Keratinocyte (primary cell): ENCODE measurements at regions not wholly inside any gene's neighbourhood (a gene's known extent, or its start where the extent isn't known, plus 50 kb on each side); places are given as distances from the start of the nearest gene placed in this dataset.

Source experiments
- DNase-seq: peaks from one replicate; pipeline ENCODE4 v3.0.0-alpha.2; 2011; ENCODE audit warnings: low read depth, missing footprints, low spot score
- FAIRE-seq: peaks from 2 replicates; lab custom pipeline; 2011; peaks lifted over from hg19 to GRCh38; lab: Jason Lieb, UNC
- H2AFZ ChIP-seq: 2 replicates; pipeline ENCODE4 v1.6.0; 2012; ENCODE audit warnings: low read length, control low read depth, inconsistent platforms; ENCODE audit not compliant: control insufficient read depth
- H3K27ac ChIP-seq: 2 replicates; pipeline ENCODE4 v1.5.1; 2011; ENCODE audit warnings: low read length; ENCODE audit not compliant: control insufficient read depth, insufficient read depth
- H3K27me3 ChIP-seq: 3 replicates; pipeline ENCODE4 v1.6.0; 2011; ENCODE audit warnings: low read length; ENCODE audit not compliant: control insufficient read depth, insufficient read depth; ENCODE audit errors: extremely low read depth
- H3K36me3 ChIP-seq, 2 experiments: 2 replicates in 1 of 2; 3 replicates in 1 of 2; pipeline ENCODE4 v1.5.1; 2011; ENCODE audit warnings: low read length in 2 of 2, mild to moderate bottlenecking in 1 of 2; ENCODE audit not compliant: control insufficient read depth in 2 of 2, insufficient read depth in 2 of 2; ENCODE audit errors: extremely low read depth in 1 of 2
- H3K4me1 ChIP-seq: 3 replicates; pipeline ENCODE4 v1.5.1; 2011; ENCODE audit warnings: low read length; ENCODE audit not compliant: control insufficient read depth, insufficient read depth; ENCODE audit errors: extremely low read depth
- H3K4me2 ChIP-seq: 3 replicates; pipeline ENCODE4 v1.6.0; 2011; ENCODE audit warnings: low read depth, low read length; ENCODE audit not compliant: control insufficient read depth, insufficient read depth; ENCODE audit errors: extremely low read depth
- H3K4me3 ChIP-seq, 3 experiments: fragments of 200-600 bp in 1 of 3; sonication (generic) in 1 of 3; 2 replicates in 2 of 3; 3 replicates in 1 of 3; pipeline ENCODE4 v1.5.1; 2011 to 2016; ENCODE audit warnings: low read length in 3 of 3, mild to moderate bottlenecking in 3 of 3, control low read depth in 2 of 3, inconsistent platforms in 1 of 3, low read depth in 1 of 3, mixed read lengths in 1 of 3, mixed run types in 1 of 3, moderate library complexity in 1 of 3; ENCODE audit not compliant: control insufficient read depth in 2 of 3, insufficient read depth in 2 of 3; ENCODE audit errors: extremely low read depth in 1 of 3
- H3K79me2 ChIP-seq: 2 replicates; pipeline ENCODE4 v1.6.0; 2012; ENCODE audit warnings: low read length; ENCODE audit not compliant: control insufficient read depth, insufficient read depth
- H3K9ac ChIP-seq: 3 replicates; pipeline ENCODE4 v1.6.0; 2011; ENCODE audit warnings: low read length; ENCODE audit not compliant: control insufficient read depth, insufficient read depth; ENCODE audit errors: extremely low read depth
- H3K9me1 ChIP-seq: 3 replicates; pipeline ENCODE4 v1.6.0; 2011; ENCODE audit warnings: low read length; ENCODE audit not compliant: control insufficient read depth, insufficient read depth; ENCODE audit errors: extremely low read depth
- H3K9me3 ChIP-seq: 2 replicates; pipeline ENCODE4 v1.5.1; 2012; ENCODE audit warnings: low read depth, low read length; ENCODE audit not compliant: control insufficient read depth
- H4K20me1 ChIP-seq: 3 replicates; pipeline ENCODE4 v1.6.0; 2011; ENCODE audit warnings: low read length; ENCODE audit not compliant: control insufficient read depth, insufficient read depth; ENCODE audit errors: extremely low read depth
- CTCF ChIP-seq, 3 experiments: IDR thresholded peaks in 1 of 3; conservative IDR thresholded peaks in 1 of 3; optimal IDR thresholded peaks in 1 of 3; 2 replicates in 2 of 3; 3 replicates in 1 of 3; pipeline versions ENCODE3 to v1.5.1; 2011; ENCODE audit warnings: low read length in 3 of 3, mild to moderate bottlenecking in 3 of 3, moderate library complexity in 2 of 3, control low read depth in 1 of 3, inconsistent platforms in 1 of 3; ENCODE audit not compliant: insufficient read depth in 2 of 3; ENCODE audit errors: extremely low read depth in 1 of 3
- EZH2 ChIP-seq: IDR thresholded peaks from one replicate; pipeline ENCODE4 v1.6.1; 2012; ENCODE audit warnings: inconsistent platforms, mild to moderate bottlenecking, low read length, moderate library complexity
- dilution Hi-C: fragments of 300-500 bp; cut with MboI; formaldehyde crosslinking; loops from one replicate; pipeline ENCODE4 v1.7.0; 2020; ENCODE audit warnings: low sequenced_read_pairs; ENCODE audit not compliant: extremely low pct_ligation_motif_present

- H3K4me2 ChIP-seq = no peak overlapping the region
- no peak overlapping the region for H3K4me3 ChIP-seq
- no peak overlapping the region for H3K9ac ChIP-seq
- DNase-seq (no peak), FAIRE-seq (no peak)
- H3K27ac ChIP-seq = no peak overlapping the region
- dilution Hi-C loops = no loop called here
- H3K27me3 ChIP-seq = peaks cover 4% of the 10 kb centered on the region
- no peaks in the 10 kb centered on the region for H3K9me3 ChIP-seq
- H3K4me1 ChIP-seq = no peaks in the 10 kb centered on the region
- H3K36me3 ChIP-seq = no peaks in the 10 kb centered on the region
- no peak overlapping the region for H2AFZ ChIP-seq
- H4K20me1 ChIP-seq = no peaks in the 10 kb centered on the region
- no peak for TF ChIP-seq EZH2
- H3K79me2 ChIP-seq = no peaks in the 10 kb centered on the region
- H3K9me1 ChIP-seq = no peaks in the 10 kb centered on the region
Measured at GRCh38 chr5:61217214-61217613, 54.9 kb upstream of the SMIM15 start.

GRCh38 chr5:61228229-61228628, 66.0 kb upstream of the SMIM15 start:
- Histone ChIP-seq H3K36me3 (no peaks in the 10 kb centered on the region), H3K9me3 (no peaks in the 10 kb centered on the region), H3K27ac (no peak overlapping the region), H3K9me1 (no peaks in the 10 kb centered on the region), H3K9ac (no peak overlapping the region), H3K79me2 (no peaks in the 10 kb centered on the region), H3K4me1 (peaks cover 12% of the 10 kb centered on the region), H3K4me3 (no peak overlapping the region), H3K27me3 (no peaks in the 10 kb centered on the region), H2AFZ (no peak overlapping the region), H3K4me2 (peak overlapping the region; percentile 44), H4K20me1 (no peaks in the 10 kb centered on the region)
- DNase-seq = no peak
- TF ChIP-seq CTCF (optimal IDR thresholded peaks at IDR 0.05 in 1 of 3, IDR thresholded peaks at IDR 0.05 in 1 of 3, conservative IDR thresholded peaks at IDR 0.05 in 1 of 3; ENCODE audit: extremely low read depth in 1 of 3, insufficient read depth in 2 of 3, low read length in 3 of 3) (no peak), EZH2 (no peak)
- dilution Hi-C loops = no loop called here
- no peak for FAIRE-seq

GRCh38 chr5:61228691-61229280, 66.5 kb upstream of the SMIM15 start:
- DNase-seq = peak; percentile 55
- dilution Hi-C loops = no loop called here
- TF ChIP-seq EZH2 (no peak), CTCF (optimal IDR thresholded peaks at IDR 0.05 in 1 of 3, IDR thresholded peaks at IDR 0.05 in 1 of 3, conservative IDR thresholded peaks at IDR 0.05 in 1 of 3; ENCODE audit: extremely low read depth in 1 of 3, insufficient read depth in 2 of 3, low read length in 3 of 3) (no peak)
- Histone ChIP-seq H3K27me3 (no peaks in the 10 kb centered on the region), H3K27ac (no peak overlapping the region), H3K4me2 (peak overlapping the region; percentile 44), H2AFZ (no peak overlapping the region), H3K9ac (no peak overlapping the region), H3K9me1 (no peaks in the 10 kb centered on the region), H3K4me3 (no peak overlapping the region), H3K36me3 (no peaks in the 10 kb centered on the region), H3K4me1 (peaks cover 12% of the 10 kb centered on the region), H3K9me3 (no peaks in the 10 kb centered on the region), H4K20me1 (no peaks in the 10 kb centered on the region), H3K79me2 (no peaks in the 10 kb centered on the region)
- peak; percentile 81 for FAIRE-seq
